ENCODE measurements at regions not wholly inside any gene's neighbourhood (a gene's known extent, or its start where the extent isn't known, plus 50 kb on each side); places are given as distances from the start of the nearest gene placed in this dataset.
"Not testable (repeated sequence)": the region's sequence is repeated elsewhere in the genome, so short reads cannot be mapped to it uniquely, and the experiment has no call there.

DNA sequence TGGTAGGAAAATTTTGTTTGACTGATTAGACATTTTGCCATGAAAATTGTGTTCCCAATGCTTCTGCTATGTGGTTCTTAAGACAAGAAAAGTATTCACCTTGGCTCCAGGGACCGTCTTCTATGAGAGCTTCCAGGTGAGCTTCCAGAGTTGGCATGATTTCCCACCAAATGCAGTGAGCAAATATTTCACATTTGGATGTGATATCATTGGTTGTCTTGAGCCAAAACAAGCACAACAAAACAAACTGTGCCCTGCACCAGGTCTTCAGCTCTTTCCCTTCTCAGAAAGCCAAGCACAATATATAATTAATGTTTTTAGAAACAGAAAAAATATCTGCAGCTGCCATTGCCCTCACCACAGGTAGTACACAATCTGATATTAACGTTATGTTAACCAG lies 1009.0 kb downstream of the PLA2G4A start:
- Histone ChIP-seq H3K36me3 (ENCODE audit: control insufficient read depth, insufficient read depth, low read length) (no peaks in the 10 kb centered on the region), H3K27ac (ENCODE audit: low read length) (no peak overlapping the region), H3K4me1 (ENCODE audit: control insufficient read depth, insufficient read depth, low read length) (no peaks in the 10 kb centered on the region), H3K27me3 (ENCODE audit: control insufficient read depth, insufficient read depth, low read length) (no peaks in the 10 kb centered on the region), H3K4me3 (ENCODE audit: low read length) (no peak overlapping the region), H3K9me3 (ENCODE audit: control insufficient read depth, low read depth, low read length) (no peaks in the 10 kb centered on the region)
- WGBS (ENCODE audit: insufficient coverage, low lambda C conversion rate), result no CpG with 5 or more reads among the region's 2 CpGs
- no peak for DNase-seq

DNA sequence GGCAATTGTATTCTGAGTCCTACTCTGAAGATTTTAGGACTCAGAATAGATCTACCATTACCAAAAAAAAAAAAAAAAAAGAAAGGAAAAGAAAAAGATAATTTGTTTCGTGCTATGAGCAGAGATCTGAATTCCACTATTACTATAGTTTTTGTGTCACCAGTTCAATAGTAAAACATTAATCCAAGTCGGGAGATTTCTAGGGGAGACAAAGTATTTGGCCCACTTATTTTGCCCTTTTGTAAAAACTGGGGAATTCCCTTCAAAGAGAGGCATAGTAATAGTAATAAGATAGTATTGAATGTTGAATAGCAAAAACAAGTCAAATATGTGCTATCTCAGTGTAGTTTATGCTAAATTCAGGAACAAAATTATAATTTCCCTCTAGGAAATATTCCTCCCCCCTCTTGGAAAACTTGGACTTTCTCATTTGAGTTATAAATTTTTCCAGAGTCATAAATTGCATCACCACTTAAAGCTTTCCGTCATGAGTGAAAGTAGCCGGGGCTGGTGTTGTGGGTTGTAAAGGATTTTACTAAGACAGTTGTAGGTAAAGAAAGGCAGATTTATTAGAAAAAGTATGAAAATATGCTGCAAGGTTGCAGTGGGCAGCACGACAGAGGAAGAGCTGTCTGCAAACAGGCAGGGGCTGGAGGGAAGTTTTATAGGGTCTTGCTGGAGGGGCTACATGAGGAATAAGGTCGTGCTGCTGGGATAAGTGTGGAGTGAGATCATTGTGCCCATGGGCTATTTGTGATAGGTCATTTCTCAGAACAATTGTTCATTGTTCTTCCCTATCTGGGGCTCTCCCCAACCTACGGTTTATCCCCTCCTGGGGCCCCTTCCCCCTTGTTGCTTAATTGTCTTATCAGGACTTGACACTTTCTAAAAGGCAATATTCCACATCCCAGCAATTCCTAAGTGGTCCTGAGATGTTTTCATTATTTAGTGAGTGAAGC lies 1009.9 kb downstream of the PLA2G4A start:
- no peak overlapping the region for H3K4me3 ChIP-seq (ENCODE audit: low read length)
- no peak overlapping the region for H3K27ac ChIP-seq (ENCODE audit: low read length)
- H3K36me3 ChIP-seq (ENCODE audit: control insufficient read depth, insufficient read depth, low read length), result no peaks in the 10 kb centered on the region
- H3K27me3 ChIP-seq (ENCODE audit: control insufficient read depth, insufficient read depth, low read length), result no peaks in the 10 kb centered on the region
- H3K4me1 ChIP-seq (ENCODE audit: control insufficient read depth, insufficient read depth, low read length), result no peaks in the 10 kb centered on the region
- no peaks in the 10 kb centered on the region for H3K9me3 ChIP-seq (ENCODE audit: control insufficient read depth, low read depth, low read length)
- WGBS (ENCODE audit: insufficient coverage, low lambda C conversion rate), result 30% methylated on average over 2 of the region's 7 CpGs
- peak in 1 of 2 donors; percentile 5 for DNase-seq

DNA sequence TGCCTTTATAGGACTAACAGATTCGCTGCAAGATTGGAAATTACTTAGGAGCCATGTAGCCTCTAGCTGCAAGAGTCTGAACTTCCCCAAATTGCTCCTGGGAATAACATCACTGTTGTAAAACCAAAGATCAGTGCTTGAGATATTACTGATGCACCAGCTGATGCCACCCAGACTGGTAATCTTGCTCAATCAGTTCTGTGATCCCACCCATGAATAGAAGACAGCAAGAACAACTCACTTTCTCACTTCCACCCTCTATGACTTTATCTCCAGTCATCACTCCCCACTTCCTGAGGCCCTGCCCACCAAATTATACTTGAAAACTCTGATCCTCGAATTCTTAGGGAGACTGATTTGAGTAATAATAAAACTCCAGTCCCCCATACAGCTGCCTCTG lies 1011.1 kb downstream of the PLA2G4A start:
- Histone ChIP-seq H3K4me1 (ENCODE audit: control insufficient read depth, insufficient read depth, low read length) (no peaks in the 10 kb centered on the region), H3K9me3 (ENCODE audit: control insufficient read depth, low read depth, low read length) (no peaks in the 10 kb centered on the region), H3K27me3 (ENCODE audit: control insufficient read depth, insufficient read depth, low read length) (no peaks in the 10 kb centered on the region), H3K27ac (ENCODE audit: low read length) (no peak overlapping the region), H3K36me3 (ENCODE audit: control insufficient read depth, insufficient read depth, low read length) (no peaks in the 10 kb centered on the region), H3K4me3 (ENCODE audit: low read length) (no peak overlapping the region)
- WGBS (ENCODE audit: insufficient coverage, low lambda C conversion rate), result 60% methylated on average over 1 of the region's 2 CpGs
- DNase-seq, result no peak

DNA sequence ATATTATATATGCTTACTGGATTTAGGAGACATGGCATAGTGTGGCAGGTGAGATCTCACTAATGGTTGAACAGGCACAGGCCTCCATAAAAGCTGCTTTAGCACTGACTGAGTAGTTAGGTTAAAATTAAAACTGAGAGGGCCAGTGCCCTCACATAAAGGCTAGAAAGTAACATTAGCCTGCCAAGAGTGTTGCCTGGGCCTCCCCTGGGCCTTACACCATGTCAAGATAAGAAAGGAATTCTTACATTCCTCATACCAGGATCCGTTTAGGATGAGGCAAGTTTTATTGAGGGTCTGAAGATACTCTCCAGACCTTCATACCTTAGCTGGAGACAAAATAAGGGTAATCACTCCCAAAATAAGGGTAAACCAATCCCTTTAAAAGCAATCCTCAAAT lies 1011.8 kb downstream of the PLA2G4A start:
- no peaks in the 10 kb centered on the region for H3K36me3 ChIP-seq (ENCODE audit: control insufficient read depth, insufficient read depth, low read length)
- H3K4me1 ChIP-seq (ENCODE audit: control insufficient read depth, insufficient read depth, low read length), result no peaks in the 10 kb centered on the region
- DNase-seq, result no peak
- no CpG with 5 or more reads among the region's 1 CpG for WGBS (ENCODE audit: insufficient coverage, low lambda C conversion rate)
- no peak overlapping the region for H3K27ac ChIP-seq (ENCODE audit: low read length)
- no peaks in the 10 kb centered on the region for H3K9me3 ChIP-seq (ENCODE audit: control insufficient read depth, low read depth, low read length)
- no peak overlapping the region for H3K4me3 ChIP-seq (ENCODE audit: low read length)
- no peaks in the 10 kb centered on the region for H3K27me3 ChIP-seq (ENCODE audit: control insufficient read depth, insufficient read depth, low read length)

DNA sequence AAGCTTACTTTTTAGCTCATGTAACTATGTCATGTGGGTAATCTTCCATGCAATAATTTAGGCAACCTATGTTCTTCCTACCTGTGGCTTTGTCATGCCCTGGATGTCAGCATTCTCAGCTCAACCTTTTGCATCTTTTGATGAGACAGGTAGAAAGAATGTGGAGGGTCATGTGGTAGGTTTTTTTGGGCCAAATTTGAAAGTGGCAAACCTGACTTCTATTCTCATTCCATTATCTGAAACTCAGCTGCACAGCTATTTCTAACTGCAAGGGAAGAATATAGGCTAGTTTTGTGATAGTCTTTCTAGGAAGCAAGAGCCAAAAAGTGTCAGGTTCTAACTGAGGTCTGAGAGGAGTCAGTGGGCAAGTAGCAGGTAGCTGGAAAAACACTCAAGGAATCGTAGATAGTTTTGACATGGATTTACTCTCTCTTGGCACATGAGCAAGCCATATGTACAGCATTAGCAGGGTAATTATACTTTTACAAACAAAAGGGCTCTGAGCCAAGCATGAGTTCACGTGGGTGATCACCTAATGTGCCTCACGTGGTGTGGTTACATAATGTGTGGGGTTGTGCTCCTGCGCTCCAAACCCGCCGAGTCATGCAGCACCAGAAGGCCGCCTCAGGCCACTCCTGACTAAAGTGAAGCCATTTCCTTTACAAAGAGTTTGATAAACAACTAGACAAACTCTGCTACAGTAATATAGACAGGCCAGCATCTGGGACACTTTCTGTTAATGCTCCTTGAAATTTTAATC lies 1013.8 kb downstream of the PLA2G4A start:
- Histone ChIP-seq H3K36me3 (ENCODE audit: control insufficient read depth, insufficient read depth, low read length) (no peaks in the 10 kb centered on the region), H3K4me3 (ENCODE audit: low read length) (no peak overlapping the region), H3K4me1 (ENCODE audit: control insufficient read depth, insufficient read depth, low read length) (no peaks in the 10 kb centered on the region), H3K9me3 (ENCODE audit: control insufficient read depth, low read depth, low read length) (no peaks in the 10 kb centered on the region), H3K27me3 (ENCODE audit: control insufficient read depth, insufficient read depth, low read length) (no peaks in the 10 kb centered on the region), H3K27ac (ENCODE audit: low read length) (no peak overlapping the region)
- no CpG with 5 or more reads among the region's 7 CpGs for WGBS (ENCODE audit: insufficient coverage, low lambda C conversion rate)
- DNase-seq, result no peak

DNA sequence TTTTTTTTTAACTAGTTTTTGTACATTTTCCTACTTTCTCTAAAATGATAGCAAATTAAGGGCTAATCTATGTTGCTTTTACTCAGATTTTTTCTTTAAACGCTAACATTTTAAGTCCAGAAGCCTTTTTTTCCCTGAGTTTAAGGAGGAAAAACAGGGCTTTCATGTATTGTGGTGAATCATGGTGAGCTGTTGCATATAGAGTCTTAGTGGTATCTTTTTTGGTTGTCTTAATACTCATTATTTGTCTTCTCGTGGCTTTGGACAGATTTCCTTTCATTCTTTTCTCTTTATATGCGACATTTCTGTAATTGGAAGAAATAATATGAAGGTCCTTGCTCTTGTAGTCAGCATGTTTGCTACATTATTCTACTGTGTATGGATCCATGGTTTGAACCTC lies 1015.6 kb downstream of the PLA2G4A start:
- DNase-seq, result no peak
- no peaks in the 10 kb centered on the region for H3K36me3 ChIP-seq (ENCODE audit: control insufficient read depth, insufficient read depth, low read length)
- no peaks in the 10 kb centered on the region for H3K4me1 ChIP-seq (ENCODE audit: control insufficient read depth, insufficient read depth, low read length)
- H3K27ac ChIP-seq (ENCODE audit: low read length), result no peak overlapping the region
- H3K4me3 ChIP-seq (ENCODE audit: low read length), result no peak overlapping the region
- 96% methylated on average over 3 of the region's 3 CpGs for WGBS (ENCODE audit: insufficient coverage, low lambda C conversion rate)
- H3K9me3 ChIP-seq (ENCODE audit: control insufficient read depth, low read depth, low read length), result no peaks in the 10 kb centered on the region
- no peaks in the 10 kb centered on the region for H3K27me3 ChIP-seq (ENCODE audit: control insufficient read depth, insufficient read depth, low read length)

DNA sequence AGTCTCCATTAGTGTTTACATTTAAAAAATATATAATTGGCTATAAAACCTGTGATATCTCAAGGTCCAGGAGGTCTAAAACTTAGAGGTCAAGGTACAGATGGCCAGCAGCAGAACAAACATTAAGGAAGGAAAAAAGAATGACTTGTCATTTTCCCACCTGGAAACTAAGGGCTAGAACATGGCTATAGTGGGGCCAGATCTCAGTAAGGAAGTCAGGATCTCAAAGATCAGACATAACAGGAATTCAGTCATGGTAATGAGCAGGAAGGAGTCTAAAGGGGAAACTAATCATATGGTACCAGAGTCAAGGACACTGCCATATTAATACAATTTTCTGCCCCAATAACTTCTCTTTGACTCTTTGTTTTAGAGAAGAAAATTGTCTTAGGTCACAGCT lies 1018.8 kb downstream of the PLA2G4A start:
- Histone ChIP-seq H3K27me3 (ENCODE audit: control insufficient read depth, insufficient read depth, low read length) (no peaks in the 10 kb centered on the region), H3K9me3 (ENCODE audit: control insufficient read depth, low read depth, low read length) (no peaks in the 10 kb centered on the region), H3K36me3 (ENCODE audit: control insufficient read depth, insufficient read depth, low read length) (no peaks in the 10 kb centered on the region), H3K27ac (ENCODE audit: low read length) (no peak overlapping the region), H3K4me1 (ENCODE audit: control insufficient read depth, insufficient read depth, low read length) (no peaks in the 10 kb centered on the region), H3K4me3 (ENCODE audit: low read length) (no peak overlapping the region)
- DNase-seq, result no peak

DNA sequence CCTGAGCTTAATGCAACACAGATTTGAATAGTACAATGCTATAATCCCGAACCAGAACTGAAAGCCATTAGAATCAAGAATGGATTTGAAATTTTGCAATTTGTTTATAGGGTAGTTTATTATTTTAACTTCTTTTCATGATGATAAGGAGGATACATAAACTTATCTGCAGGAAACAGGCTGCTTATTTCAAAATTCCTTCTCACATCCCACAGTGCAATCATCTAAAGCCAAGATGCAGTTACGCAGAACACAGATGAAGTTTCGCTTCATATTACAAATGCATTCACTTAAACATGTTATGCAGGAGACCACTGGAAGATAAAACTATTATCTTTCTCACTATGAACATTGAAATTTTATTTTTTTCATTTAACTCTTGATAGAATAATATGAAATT lies 1019.6 kb downstream of the PLA2G4A start:
- Histone ChIP-seq H3K27me3 (ENCODE audit: control insufficient read depth, insufficient read depth, low read length) (no peaks in the 10 kb centered on the region), H3K27ac (ENCODE audit: low read length) (no peak overlapping the region), H3K4me1 (ENCODE audit: control insufficient read depth, insufficient read depth, low read length) (no peaks in the 10 kb centered on the region), H3K9me3 (ENCODE audit: control insufficient read depth, low read depth, low read length) (no peaks in the 10 kb centered on the region), H3K4me3 (ENCODE audit: low read length) (no peak overlapping the region), H3K36me3 (ENCODE audit: control insufficient read depth, insufficient read depth, low read length) (no peaks in the 10 kb centered on the region)
- no peak for DNase-seq
- no CpG with 5 or more reads among the region's 3 CpGs for WGBS (ENCODE audit: insufficient coverage, low lambda C conversion rate)

DNA sequence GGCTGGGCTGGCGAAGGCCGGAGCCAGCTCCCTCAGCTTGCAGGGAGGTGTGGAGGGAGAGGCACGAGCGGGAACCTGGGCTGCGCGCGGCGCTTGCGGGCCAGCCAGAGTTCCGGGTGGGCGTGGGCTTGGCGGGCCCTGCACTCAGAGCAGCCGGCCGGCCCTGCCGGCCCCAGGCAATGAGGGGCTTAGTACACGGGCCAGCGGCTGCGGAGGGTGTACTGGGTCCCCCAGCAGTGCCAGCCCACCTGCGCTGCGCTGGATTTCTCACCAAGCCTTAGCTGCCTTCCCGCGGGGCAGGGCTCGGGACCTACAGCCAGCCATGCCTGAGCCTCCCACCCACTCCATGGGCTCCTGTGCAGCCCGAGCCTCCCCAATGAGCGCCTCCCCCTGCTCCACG lies 1021.4 kb downstream of the PLA2G4A start:
- WGBS (ENCODE audit: insufficient coverage, low lambda C conversion rate), result no CpG with 5 or more reads among the region's 26 CpGs
- H3K36me3 ChIP-seq (ENCODE audit: control insufficient read depth, insufficient read depth, low read length); H3K27ac ChIP-seq (ENCODE audit: low read length); H3K4me1 ChIP-seq (ENCODE audit: control insufficient read depth, insufficient read depth, low read length); DNase-seq; H3K9me3 ChIP-seq (ENCODE audit: control insufficient read depth, low read depth, low read length); H3K4me3 ChIP-seq (ENCODE audit: low read length); H3K27me3 ChIP-seq (ENCODE audit: control insufficient read depth, insufficient read depth, low read length): not testable (repeated sequence)

DNA sequence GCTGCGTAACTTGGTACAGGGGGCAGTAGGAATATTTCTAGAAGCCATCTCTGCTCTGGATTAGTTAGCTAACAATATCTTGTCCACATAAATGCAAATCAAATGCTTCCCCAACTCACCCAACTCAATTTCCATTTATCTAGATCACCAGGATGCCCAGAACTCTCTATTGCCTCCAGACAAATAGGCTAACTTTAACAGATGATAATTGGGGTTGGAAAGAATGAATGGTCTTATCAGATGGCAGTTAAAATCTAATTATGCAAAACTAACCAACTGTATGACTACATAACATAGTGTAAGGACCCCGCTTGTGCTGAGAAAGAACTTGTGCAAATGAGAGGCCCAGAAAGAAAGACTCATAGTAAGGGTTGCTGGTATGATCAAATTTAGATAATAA lies 1024.8 kb downstream of the PLA2G4A start:
- 86% methylated on average over 1 of the region's 2 CpGs for WGBS (ENCODE audit: insufficient coverage, low lambda C conversion rate)
- no peak for DNase-seq

More for the DNA sequence above, 1024.8 kb downstream of the PLA2G4A start:
- H3K27me3 ChIP-seq (ENCODE audit: control insufficient read depth, insufficient read depth, low read length), result no peaks in the 10 kb centered on the region
- no peaks in the 10 kb centered on the region for H3K36me3 ChIP-seq (ENCODE audit: control insufficient read depth, insufficient read depth, low read length)
- H3K4me3 ChIP-seq (ENCODE audit: low read length), result no peak overlapping the region
- no peaks in the 10 kb centered on the region for H3K9me3 ChIP-seq (ENCODE audit: control insufficient read depth, low read depth, low read length)
- no peaks in the 10 kb centered on the region for H3K4me1 ChIP-seq (ENCODE audit: control insufficient read depth, insufficient read depth, low read length)
- no peak overlapping the region for H3K27ac ChIP-seq (ENCODE audit: low read length)
